Fibroblast of skin of right quadriceps (primary cell): ENCODE measurements at regions not wholly inside any gene's neighbourhood (a gene's known extent, or its start where the extent isn't known, plus 50 kb on each side); places are given as distances from the start of the nearest gene placed in this dataset.
A peak's percentile ranks its signal among the peaks of the same experiment; 100 is the strongest.
"Not testable (repeated sequence)": the region's sequence is repeated elsewhere in the genome, so short reads cannot be mapped to it uniquely, and the experiment has no call there.

Source experiments
- DNase-seq: peaks from one replicate; pipeline ENCODE4 v3.0.0-alpha.2; 2013

DNA sequence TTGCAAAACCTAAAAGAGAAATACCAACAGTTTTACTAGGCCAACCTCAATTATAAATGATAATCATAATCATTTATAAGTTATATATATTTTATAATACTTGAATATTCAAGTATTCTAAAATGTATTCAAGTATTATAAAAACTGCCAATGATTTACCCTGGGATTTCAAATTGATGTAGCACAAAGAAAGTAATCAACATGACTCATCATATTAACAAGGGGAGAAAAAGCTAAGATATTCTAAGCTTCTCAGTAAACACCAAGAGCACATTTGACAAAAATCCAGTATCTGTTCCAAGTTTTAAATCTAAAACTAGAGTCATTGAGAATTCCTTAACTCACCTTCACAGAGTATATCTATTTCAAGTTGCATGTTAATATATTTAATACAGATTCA, 56.1 kb downstream of the CAPZA3 start:
- DNase-seq: no peak

DNA sequence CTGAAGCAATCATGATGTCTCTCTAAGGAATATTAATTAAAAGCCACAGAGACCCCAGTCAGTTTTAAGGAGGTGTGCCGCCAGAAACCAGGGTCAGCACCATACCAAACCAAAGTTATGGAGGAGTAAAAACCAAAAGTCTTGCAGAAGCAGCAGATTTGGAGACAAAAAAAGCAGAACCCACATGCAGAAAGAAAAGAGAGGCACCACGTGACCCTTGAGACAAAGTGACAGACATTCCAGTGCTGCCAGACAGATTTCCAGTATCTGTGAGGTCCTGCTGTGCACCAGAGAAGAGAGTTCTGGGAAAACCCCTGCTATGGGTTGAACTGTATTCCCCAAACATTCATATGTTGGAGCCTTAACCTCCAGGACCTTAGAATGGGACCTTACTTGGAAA, 59.7 kb downstream of the CAPZA3 start:
- no peak for DNase-seq

DNA sequence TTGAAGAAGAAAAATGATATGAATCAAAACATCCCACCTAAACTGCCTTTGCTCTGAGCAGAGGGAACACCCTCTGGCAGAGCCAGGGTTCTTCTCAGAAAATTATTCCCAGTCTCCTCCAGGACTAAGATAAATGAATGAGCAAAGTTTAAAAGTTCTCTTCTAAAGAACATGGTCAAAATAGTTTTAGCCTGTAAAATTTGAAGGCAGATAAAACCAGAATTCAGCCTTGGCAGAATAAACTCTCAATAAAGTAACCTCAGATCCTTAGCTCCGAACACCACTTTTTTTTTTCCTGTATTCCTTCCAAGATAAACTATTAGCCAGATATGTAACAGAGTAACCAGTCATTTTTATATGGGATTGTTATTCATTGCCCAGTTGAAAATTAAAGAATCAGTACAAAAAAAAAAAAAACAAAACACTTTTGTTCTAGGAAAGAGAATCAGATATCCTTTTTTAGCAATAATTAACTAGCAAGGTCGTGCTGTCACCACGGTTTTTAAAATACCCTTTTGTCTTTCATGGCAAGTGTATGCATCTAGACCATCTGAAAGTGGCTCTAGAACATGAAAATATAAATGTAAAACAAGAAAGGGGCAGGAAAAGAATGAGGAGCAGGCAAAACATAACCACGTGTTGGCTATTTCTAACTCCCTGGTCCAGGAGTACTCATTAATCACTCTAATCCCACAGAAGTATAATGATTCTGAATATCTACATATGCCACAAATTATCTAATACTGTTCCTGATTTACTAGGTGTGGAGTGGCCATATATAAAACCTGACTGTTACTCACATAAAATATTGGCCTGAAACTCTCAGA, 60.8 kb downstream of the CAPZA3 start:
- DNase-seq: peak; percentile 80

GRCh38 chr12:18799561-18799960, 61.6 kb downstream of the CAPZA3 start:
- peak; percentile 61 for DNase-seq

DNA sequence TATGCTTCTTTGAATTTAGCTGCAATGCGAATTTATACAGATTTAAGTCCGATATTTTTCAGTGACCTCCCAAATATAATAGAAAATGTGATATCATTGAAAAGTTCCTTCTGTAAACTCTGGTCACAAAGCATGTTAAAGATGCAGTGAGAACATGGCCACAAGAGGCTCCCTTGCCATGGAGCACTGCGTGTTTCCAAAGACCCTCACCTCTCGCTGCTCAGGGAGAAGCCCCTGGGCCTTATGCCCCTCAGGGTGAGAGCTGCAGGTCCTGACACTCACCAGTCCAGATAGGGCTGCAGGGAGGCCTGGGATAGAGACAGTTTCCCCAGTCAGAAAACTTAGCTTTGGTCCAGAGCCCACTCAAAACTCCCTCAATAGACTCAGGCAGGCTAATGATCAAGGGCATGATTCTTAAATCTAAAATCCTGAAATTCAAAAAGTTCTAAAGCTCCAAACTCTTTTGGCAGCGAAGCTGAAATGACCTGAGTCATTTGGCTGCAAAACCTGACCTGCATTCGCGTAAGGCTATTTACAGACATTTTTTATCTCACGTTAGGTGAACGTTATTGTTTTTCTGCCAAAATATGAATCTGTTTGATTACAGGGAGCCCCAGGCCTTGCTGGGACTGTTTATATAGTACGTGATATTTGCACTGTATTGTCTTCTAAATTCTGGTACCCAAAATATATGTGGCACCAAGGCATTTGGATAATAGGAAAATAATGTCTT, 67.8 kb downstream of the CAPZA3 start:
- DNase-seq: no peak

DNA sequence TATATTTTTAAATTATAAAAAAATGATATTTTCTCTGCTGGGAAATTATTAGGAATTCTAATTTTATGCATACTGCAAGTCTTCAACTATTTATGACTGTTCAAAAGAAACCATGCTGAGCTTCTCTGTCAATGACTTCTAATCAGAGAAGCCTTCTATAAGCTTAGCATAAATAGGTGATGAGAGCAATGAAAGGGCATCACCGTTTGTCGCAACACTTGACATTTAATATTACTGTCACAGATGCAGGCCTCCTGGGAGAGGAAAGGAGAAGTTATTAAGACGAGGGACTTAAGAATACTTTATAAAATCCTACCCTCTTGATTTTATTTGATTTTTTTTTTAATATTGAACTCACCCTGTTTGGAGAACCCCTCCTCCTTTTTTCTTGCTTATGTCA, 69.8 kb downstream of the CAPZA3 start:
- no peak for DNase-seq

DNA sequence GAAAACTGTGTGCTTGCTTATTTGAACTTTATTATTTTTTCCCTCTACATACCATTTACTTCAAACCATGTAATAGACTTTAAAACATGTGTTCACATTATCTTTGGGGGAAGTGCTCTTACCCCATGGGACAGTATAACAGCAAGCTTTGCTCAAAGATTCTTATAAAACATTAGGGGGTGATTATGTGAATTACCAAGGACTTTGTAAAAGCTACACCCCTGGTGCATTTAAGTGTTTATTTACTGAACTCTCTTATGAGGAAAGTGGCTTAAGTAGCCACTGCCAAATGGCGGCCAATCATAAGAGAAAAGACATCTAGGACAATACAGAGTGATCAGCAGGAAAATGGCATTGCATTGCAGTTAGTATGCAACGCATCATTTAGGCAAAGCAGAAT, 70.3 kb downstream of the CAPZA3 start:
- DNase-seq: no peak

DNA sequence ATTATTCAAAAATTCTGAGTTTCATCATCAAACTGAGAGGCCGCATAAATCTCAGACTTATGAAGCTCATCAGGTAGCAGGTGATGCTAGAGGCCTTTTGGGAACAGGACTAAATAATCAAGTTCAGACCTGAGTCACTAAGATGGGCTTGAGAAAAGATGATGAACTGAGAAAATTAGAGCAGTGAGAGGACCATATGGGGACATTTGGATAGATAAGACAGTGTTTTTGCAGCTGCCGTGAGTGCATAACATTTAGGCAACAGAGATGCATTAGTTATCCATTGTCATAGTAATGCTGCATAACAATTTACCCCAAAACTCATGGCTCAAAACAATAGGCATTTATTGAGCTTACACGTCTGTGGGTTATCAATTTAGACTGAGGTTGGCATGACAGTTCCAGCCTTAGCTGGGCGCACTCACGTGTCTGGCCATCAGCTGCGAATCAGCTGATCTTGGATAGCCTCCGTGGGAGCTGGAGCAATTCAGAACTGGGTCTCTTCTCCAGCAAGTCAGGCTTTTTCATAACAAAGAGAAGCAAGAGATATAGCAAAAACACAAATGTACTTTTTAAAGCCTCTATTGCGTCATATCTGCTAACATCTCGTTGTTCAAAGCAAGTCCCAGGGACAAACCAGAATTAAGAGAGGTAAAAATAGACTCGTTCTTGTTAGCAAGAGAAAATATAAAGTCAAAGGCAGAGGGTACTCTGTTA, 72.8 kb downstream of the CAPZA3 start:
- DNase-seq: no peak

GRCh38 chr12:18811273-18811672, 73.4 kb downstream of the CAPZA3 start:
- no peak for DNase-seq

DNA sequence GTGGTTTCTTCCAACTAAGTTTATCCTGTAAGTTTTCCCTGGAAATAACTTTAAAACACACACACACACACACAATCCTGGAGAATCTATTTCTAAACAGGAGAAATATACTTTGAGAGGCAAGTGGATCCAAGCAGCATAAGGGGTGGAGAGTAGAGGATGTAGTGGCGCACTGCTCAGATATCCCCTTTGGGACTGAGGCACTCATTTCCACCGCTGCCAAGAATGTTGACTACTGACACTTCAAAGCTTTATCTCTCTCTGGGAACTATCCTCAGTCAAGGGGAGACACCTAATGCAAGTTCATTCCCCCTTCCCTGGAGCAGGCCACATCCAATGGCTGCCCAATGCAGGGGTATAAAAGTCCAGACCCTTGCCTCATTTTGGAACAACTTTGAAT, 75.8 kb downstream of the CAPZA3 start:
- DNase-seq: no peak

- no peak for DNase-seq
Measured at GRCh38 chr12:18818579-18819268, 80.8 kb downstream of the CAPZA3 start.

DNA sequence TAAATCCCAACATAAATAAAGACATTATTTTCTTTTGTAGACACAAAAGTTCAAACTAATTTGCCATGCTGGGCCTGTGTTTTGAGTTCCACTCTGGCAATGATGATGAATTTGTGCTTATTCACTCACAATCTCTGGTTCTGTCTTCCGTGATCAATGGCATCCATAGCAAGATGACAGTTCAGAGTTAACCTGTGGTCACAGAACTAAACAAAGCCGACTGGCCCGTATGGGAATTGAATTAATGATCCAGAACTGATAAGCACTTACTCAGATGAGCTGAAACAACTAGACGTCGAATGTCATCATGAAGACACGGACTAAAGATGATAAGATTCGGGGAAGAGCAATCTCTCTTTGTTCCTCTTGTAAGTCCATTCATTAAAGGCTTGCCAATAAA, 81.6 kb downstream of the CAPZA3 start:
- DNase-seq: no peak

DNA sequence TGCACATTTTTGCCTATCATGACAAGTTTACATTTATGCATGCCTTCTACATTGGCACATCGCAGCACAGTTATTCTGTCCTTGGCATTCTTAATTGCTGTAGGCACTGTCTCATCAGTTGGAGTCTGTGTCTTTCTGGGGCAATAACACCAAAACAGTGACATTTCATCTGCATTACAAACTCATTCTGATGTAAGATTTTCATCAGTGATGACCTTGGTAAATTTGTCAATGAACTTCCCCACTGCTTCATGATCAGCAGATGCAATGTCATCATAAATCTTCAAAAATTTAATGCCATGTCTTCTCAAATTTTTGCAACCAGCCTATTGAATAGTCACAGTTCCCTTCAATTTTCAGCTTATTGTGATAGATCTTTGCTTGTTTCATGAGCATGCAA, 85.5 kb downstream of the CAPZA3 start:
- DNase-seq: no peak

DNA sequence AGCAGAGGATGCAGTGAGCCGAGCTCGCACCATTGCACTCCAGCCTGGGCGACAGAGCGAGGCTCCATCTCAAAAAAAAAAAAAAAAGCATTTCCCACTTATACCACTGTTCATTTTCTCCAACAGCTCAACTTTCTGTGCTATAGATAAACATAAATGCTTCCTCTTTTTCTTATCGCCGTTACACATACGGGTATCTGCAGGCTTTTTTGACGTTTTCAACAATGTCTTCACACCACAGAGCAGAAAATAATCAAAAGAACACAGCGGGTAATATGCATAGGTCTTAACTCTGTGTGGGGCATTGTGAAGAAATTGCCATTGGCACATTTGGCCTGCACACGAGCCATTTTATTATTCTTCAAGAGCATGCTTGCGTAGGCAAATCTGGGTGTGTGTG, 86.4 kb downstream of the CAPZA3 start:
- no peak for DNase-seq

GRCh38 chr12:18825138-18825537, 87.2 kb downstream of the CAPZA3 start:
- DNase-seq: no peak

GRCh38 chr12:18827913-18828312, 90.0 kb downstream of the CAPZA3 start:
- DNase-seq: no peak

DNA sequence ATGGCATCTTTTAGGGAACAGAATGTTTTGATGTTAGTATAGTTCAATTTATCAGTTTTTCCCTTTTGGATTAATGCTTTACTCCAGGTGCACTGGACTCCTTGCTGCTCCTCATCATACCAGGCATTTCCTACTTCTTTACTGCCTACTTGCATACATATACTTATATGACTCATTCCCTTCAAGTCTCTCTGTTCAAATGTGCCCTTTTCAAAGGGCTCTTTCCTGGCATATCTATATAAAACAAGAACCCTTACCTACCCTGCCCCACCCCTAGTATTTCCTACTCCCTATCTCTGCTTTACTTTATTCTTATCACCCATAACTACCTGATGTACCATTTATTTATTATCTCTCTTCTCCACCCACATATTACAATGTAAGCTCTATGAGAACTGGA, 90.6 kb downstream of the CAPZA3 start:
- no peak for DNase-seq

DNA sequence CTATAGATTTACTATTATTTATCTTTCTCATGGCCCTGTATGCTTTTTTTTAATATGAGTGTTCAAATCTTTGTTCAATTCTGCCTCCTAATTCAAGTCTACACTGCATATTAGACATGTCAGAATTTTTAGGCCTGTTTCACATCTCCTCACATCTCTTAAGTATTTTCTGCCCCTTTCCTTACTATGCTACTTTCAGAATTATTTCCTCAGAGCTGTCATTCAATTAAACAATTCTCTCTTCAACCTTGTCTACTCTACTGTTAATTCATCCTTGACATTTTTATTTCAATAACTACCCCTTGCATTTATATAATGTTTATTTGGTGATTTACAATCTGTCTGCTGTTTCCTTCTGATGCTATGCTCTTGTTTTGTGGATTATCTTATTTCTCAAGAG, 91.1 kb downstream of the CAPZA3 start:
- no peak for DNase-seq

DNA sequence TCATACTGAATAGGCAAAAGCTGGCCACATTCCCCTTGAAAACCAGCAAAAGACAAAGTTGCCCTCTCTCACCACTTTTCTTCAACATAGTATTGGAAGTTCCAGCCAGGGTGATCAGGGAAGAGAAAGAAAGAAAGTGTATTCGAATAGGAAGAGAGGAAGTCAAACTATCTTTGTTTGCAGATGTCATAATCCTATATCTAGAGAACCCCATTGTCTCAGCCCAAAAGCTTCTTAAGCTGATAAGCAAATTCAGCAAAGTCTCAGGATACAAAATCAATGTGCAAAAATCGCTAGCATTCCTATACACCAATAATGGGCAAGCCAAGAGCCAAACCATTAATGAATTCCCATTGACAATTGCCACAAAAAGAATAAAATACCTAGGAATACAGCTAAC, 95.0 kb downstream of the CAPZA3 start:
- not testable (repeated sequence) for DNase-seq

DNA sequence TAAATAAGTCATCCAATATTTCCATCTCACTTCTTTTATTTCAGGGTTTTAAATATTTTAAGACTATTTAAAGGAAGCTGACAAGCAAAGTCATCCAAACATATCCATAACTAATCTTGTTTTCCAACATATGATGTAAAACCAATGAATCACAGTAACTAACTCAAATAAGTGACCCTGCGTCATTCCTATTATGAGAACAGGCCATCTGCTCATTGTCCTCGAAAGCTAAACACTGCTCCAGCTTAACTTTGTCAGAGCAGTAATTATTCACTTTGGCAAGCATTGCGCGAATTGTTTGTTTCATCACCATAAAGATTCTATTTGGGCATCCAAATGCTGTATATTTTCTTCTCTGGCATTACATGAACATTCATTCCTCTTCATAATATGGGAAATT, 99.1 kb downstream of the CAPZA3 start:
- peak; percentile 9 for DNase-seq

DNA sequence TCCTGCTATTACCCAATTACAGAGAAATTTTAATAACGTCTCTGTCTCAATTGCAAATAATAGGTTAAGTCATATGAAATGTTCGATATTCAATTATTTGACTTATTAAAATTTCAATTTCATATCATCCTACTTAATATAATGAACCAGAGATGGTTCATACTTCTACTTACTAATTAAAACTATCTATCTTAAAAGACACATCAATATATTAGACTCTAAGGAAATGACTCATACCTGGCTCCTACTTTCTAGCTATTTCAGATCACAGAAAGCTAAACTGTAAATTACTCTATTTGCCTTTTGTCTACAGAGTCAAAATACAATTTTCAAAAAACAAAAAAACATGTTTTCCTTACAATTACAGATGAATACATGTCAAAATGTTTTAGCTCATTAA, 99.6 kb downstream of the CAPZA3 start:
- peak; percentile 7 for DNase-seq

DNA sequence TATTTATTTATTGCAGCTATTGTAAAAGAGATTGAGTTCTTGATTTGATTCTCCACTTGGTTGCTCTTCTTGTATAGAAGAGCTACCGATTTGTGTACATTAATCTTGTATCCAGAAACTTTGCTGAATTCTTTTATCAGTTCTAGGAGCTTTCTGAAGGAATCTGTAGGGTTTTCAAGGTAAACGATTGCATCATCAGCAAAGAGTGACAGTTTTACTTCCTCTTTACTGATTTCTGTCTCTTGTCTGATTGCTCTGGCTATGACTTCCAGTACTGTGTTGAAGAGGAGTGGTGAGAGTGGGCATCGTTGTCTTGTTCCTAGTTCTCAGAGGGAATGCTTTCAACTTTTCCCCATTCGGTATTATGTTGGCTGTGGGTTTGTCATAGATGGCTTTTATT, 103.1 kb downstream of the CAPZA3 start:
- DNase-seq: not testable (repeated sequence)

DNA sequence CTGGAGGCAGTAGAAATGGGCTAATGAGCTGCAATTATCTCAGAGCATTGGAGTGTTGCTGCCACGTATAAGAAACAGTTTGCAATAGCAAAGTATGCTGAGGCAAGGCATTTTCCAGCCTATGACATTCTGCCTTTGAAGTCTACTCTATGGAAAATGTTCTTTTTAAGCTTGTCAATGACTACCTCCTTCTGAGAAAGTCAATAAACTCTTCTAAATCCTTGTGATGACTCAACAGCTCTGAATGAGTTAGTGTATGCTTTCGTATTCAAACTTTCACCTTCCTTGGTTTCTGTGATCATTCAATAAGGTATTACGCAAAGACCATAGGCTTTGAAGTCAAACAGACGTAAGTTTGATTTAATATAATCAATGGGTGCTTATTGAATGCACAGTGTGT, 111.2 kb downstream of the CAPZA3 start:
- peak; percentile 63 for DNase-seq
